A673 (cell line): ENCODE measurements at regions not wholly inside any gene's neighbourhood (a gene's known extent, or its start where the extent isn't known, plus 50 kb on each side); places are given as distances from the start of the nearest gene placed in this dataset.

ENCODE experiments used
- EZH2 ChIP-seq: fragments of 200-600 bp; sonication (generic); IDR thresholded peaks from 2 replicates; pipeline ENCODE4 v1.6.1; 2017; ENCODE audit warnings: borderline replicate concordance, low read depth, mild to moderate bottlenecking, mixed read lengths, antibody characterized with exemption, low read length; ENCODE audit not compliant: poor library complexity, severe bottlenecking
- TF ChIP-seq, protein P1 (sequence below): fragments of 300-800, 200-600 bp; sonication (generic); conservative IDR thresholded peaks from 2 replicates; pipeline ENCODE4 v1.5.1; 2017; ENCODE audit warnings: low read depth, mild to moderate bottlenecking, antibody characterized with exemption, low read length, moderate library complexity, mixed read lengths

GRCh38 chr19:30855442-30855841, 483.3 kb downstream of the ZNF536 start:
- TF ChIP-seq, protein P1, sequence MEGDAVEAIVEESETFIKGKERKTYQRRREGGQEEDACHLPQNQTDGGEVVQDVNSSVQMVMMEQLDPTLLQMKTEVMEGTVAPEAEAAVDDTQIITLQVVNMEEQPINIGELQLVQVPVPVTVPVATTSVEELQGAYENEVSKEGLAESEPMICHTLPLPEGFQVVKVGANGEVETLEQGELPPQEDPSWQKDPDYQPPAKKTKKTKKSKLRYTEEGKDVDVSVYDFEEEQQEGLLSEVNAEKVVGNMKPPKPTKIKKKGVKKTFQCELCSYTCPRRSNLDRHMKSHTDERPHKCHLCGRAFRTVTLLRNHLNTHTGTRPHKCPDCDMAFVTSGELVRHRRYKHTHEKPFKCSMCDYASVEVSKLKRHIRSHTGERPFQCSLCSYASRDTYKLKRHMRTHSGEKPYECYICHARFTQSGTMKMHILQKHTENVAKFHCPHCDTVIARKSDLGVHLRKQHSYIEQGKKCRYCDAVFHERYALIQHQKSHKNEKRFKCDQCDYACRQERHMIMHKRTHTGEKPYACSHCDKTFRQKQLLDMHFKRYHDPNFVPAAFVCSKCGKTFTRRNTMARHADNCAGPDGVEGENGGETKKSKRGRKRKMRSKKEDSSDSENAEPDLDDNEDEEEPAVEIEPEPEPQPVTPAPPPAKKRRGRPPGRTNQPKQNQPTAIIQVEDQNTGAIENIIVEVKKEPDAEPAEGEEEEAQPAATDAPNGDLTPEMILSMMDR, result no peak
- no peak for TF ChIP-seq EZH2
